AG04450 (cell line): ENCODE measurements at regions not wholly inside any gene's neighbourhood (a gene's known extent, or its start where the extent isn't known, plus 50 kb on each side); places are given as distances from the start of the nearest gene placed in this dataset.

Experiments
- CTCF ChIA-PET: fragments of 300-600, 350-600 bp; formaldehyde crosslinking; extraction: SDS; loops from one replicate; lab custom pipeline; 2022; ENCODE audit warnings: antibody characterized with exemption, inconsistent platforms; lab: Charles Lee
- POLR2A ChIA-PET: fragments of 350-600 bp; formaldehyde crosslinking; extraction: SDS; loops from one replicate; lab custom pipeline; 2021; ENCODE audit warnings: antibody characterized with exemption, inconsistent platforms; lab: Yijun Ruan, JAX
- DNase-seq: peaks from one replicate; pipeline ENCODE4 v3.0.0-alpha.2; 2011; ENCODE audit warnings: low read depth, low spot score
- H3K27ac ChIP-seq: one replicate; pipeline ENCODE4 v1.5.1; 2012; ENCODE audit warnings: low read depth, low read length, control low read depth
- H3K27me3 ChIP-seq: one replicate; pipeline ENCODE4 v1.6.0; 2012; ENCODE audit warnings: low read length; ENCODE audit not compliant: control insufficient read depth, insufficient read depth
- H3K4me3 ChIP-seq: 2 replicates; pipeline ENCODE4 v1.5.1; 2011; ENCODE audit warnings: mild to moderate bottlenecking, low read depth, low read length, control low read depth
- H3K9me3 ChIP-seq: 2 replicates; pipeline ENCODE4 v1.5.1; 2012; ENCODE audit warnings: low read length; ENCODE audit not compliant: control insufficient read depth, insufficient read depth
- TF ChIP-seq, protein P1 (sequence below): IDR thresholded peaks from 2 replicates; pipeline ENCODE4 v1.5.1; 2011; ENCODE audit warnings: low read depth, low read length, control low read depth, inconsistent platforms

DNA sequence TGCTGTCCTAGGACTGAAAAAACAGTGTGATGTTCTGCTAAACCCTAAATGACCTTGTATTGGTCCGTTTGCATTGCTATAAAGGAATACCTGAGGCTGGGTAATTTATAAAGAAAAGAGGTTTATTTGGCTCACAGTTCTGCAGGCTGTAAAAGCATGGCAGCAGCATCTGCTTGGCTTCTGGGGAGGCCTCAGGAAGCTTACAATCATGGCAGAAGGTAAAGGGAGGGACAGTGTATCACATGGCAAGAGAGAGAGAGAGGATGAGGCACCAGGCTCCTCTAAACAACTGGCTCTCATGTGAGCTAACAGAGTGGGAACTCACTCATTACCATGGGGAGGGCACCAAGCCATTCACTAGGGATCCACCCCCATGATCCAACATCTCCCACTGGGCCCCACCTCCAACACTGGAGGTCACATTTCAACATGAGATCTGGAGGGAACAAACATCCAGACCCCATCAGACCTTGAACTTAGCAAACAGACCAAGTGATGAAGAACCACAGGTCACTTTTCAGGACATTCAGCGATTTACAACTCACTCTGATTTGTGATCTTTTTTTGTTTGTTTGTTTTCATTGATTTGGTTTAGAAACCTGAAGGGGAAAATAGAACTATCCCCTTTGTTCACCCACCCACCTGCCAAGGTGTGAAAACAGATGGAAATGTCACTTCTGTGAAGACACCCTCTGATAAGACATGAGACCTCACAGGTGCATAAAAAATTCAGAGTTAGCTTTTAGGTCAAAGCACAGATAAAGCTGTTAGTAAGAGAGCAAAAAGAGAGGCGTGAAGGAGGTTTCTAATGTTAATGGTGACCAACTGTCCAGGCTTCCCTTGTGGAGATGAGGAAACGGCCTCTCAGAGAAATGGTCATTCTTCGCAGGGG is 104.2 kb upstream of the RALGPS2 start:
- POLR2A ChIA-PET: no interaction called here
- no peak overlapping the region for H3K4me3 ChIP-seq

GRCh38 chr1:178621822-178622221 is 103.2 kb upstream of the RALGPS2 start:
- CTCF ChIA-PET: no interaction called here
- TF ChIP-seq, protein P1, sequence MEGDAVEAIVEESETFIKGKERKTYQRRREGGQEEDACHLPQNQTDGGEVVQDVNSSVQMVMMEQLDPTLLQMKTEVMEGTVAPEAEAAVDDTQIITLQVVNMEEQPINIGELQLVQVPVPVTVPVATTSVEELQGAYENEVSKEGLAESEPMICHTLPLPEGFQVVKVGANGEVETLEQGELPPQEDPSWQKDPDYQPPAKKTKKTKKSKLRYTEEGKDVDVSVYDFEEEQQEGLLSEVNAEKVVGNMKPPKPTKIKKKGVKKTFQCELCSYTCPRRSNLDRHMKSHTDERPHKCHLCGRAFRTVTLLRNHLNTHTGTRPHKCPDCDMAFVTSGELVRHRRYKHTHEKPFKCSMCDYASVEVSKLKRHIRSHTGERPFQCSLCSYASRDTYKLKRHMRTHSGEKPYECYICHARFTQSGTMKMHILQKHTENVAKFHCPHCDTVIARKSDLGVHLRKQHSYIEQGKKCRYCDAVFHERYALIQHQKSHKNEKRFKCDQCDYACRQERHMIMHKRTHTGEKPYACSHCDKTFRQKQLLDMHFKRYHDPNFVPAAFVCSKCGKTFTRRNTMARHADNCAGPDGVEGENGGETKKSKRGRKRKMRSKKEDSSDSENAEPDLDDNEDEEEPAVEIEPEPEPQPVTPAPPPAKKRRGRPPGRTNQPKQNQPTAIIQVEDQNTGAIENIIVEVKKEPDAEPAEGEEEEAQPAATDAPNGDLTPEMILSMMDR: no peak

More for the DNA sequence above, 104.2 kb upstream of the RALGPS2 start:
- Histone ChIP-seq H3K9me3 (peaks cover 3% of the 10 kb centered on the region), H3K27me3 (no peaks in the 10 kb centered on the region), H3K27ac (no peak overlapping the region)
- CTCF ChIA-PET: no interaction called here
- DNase-seq: no peak
- TF ChIP-seq, protein P1: no peak

GRCh38 chr1:178625695-178626094 is 99.3 kb upstream of the RALGPS2 start:
- DNase-seq: no peak
- Histone ChIP-seq H3K9me3 (peaks cover 1% of the 10 kb centered on the region; the same call in 1 of the 2 replicates), H3K27ac (no peak overlapping the region), H3K27me3 (no peaks in the 10 kb centered on the region), H3K4me3 (no peak overlapping the region)
- ChIA-PET CTCF (no interaction called here), POLR2A (no interaction called here)
- TF ChIP-seq, protein P1: no peak

More at GRCh38 chr1:178621822-178622221, 103.2 kb upstream of the RALGPS2 start:
- no peak overlapping the region for H3K27ac ChIP-seq
- H3K27me3 ChIP-seq: no peaks in the 10 kb centered on the region
- no peak overlapping the region for H3K4me3 ChIP-seq
- POLR2A ChIA-PET: no interaction called here
- H3K9me3 ChIP-seq: peaks cover 3% of the 10 kb centered on the region
- no peak for DNase-seq

DNA sequence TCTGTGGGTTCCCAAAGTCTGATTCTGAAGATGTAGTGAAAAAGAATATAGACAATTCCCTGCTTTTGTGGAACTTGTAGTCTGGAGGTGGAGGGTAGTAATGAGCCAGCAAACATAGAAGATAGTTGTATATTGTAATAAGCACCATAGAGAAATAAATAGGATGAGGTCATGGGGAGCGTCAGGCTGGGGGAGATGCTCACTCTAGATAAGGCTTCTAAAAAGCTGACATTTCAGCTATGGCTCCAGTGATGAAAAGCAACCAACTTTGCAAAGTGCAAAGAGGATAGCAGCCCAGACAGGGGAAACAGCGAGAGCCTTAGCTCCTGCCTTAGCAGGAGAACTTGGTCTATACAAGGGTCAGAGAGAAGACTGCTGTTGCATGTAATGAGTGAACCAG is 98.0 kb upstream of the RALGPS2 start:
- no peak for DNase-seq
- ChIA-PET CTCF (no interaction called here), POLR2A (interaction anchor here (0.7 kb wide), 1 partner anchor 84 kb away, joined by 3 read pairs; no protein-coding TSS in a partner anchor)
- TF ChIP-seq, protein P1: no peak
- Histone ChIP-seq H3K27me3 (no peaks in the 10 kb centered on the region), H3K4me3 (no peak overlapping the region), H3K9me3 (no peaks in the 10 kb centered on the region), H3K27ac (no peak overlapping the region)
